ENCODE measurements at regions not wholly inside any gene's neighbourhood (a gene's known extent, or its start where the extent isn't known, plus 50 kb on each side); places are given as distances from the start of the nearest gene placed in this dataset.

GRCh38 chr21:33981391-33982101 lies 65.9 kb upstream of the ATP5PO start:
- Histone ChIP-seq H3K27ac (no peak overlapping the region), H3K9me3 (no peaks in the 10 kb centered on the region), H3K4me3 (no peak overlapping the region), H3K36me3 (no peaks in the 10 kb centered on the region), H3K4me1 (no peaks in the 10 kb centered on the region), H3K27me3 (no peaks in the 10 kb centered on the region)
- peak in 1 of 2 donors; percentile 29 for DNase-seq
- intact Hi-C loops (cut with DNase I; ENCODE audit: low total_unique reads), result no loop called here
- no peak for TF ChIP-seq POLR2A (IDR thresholded peaks at IDR 0.05)
- no peak for TF ChIP-seq CTCF (IDR thresholded peaks at IDR 0.05)

GRCh38 chr21:33980276-33980916 lies 64.8 kb upstream of the ATP5PO start:
- H3K36me3 ChIP-seq, result no peaks in the 10 kb centered on the region
- intact Hi-C loops (cut with DNase I; ENCODE audit: low total_unique reads), result no loop called here
- no peaks in the 10 kb centered on the region for H3K9me3 ChIP-seq
- TF ChIP-seq POLR2A (IDR thresholded peaks at IDR 0.05), result no peak
- TF ChIP-seq CTCF (IDR thresholded peaks at IDR 0.05), result no peak
- no peak for DNase-seq
- H3K4me1 ChIP-seq, result peaks cover 5 to 6% of the 10 kb centered on the region in 2 donors
- no peak overlapping the region for H3K27ac ChIP-seq
- no peaks in the 10 kb centered on the region for H3K27me3 ChIP-seq
- no peak overlapping the region for H3K4me3 ChIP-seq

GRCh38 chr21:33978585-33978984 lies 63.0 kb upstream of the ATP5PO start:
- H3K9me3 ChIP-seq, result no peaks in the 10 kb centered on the region
- no peak for DNase-seq
- H3K4me3 ChIP-seq, result no peak overlapping the region
- no peaks in the 10 kb centered on the region for H3K27me3 ChIP-seq
- H3K4me1 ChIP-seq, result peaks cover 5 to 8% of the 10 kb centered on the region in 2 donors
- H3K36me3 ChIP-seq, result no peaks in the 10 kb centered on the region
- no peak for TF ChIP-seq POLR2A (IDR thresholded peaks at IDR 0.05)
- TF ChIP-seq CTCF (IDR thresholded peaks at IDR 0.05), result no peak
- intact Hi-C loops (cut with DNase I; ENCODE audit: low total_unique reads), result no loop called here
- H3K27ac ChIP-seq, result no peak overlapping the region

GRCh38 chr21:33977721-33978369 lies 62.2 kb upstream of the ATP5PO start:
- no peaks in the 10 kb centered on the region for H3K9me3 ChIP-seq
- peak in 1 of 2 donors; percentile 5 for DNase-seq
- no peak overlapping the region for H3K4me3 ChIP-seq
- H3K27me3 ChIP-seq, result no peaks in the 10 kb centered on the region
- intact Hi-C loops (cut with DNase I; ENCODE audit: low total_unique reads), result no loop called here
- TF ChIP-seq POLR2A (IDR thresholded peaks at IDR 0.05) (no peak), CTCF (IDR thresholded peaks at IDR 0.05) (no peak)
- H3K4me1 ChIP-seq, result peaks cover 5 to 8% of the 10 kb centered on the region in 2 donors
- H3K36me3 ChIP-seq, result no peaks in the 10 kb centered on the region
- H3K27ac ChIP-seq, result peak overlapping the region; percentile 81 to 84
